Endodermal cell (in vitro differentiated cells): ENCODE measurements at regions not wholly inside any gene's neighbourhood (a gene's known extent, or its start where the extent isn't known, plus 50 kb on each side); places are given as distances from the start of the nearest gene placed in this dataset.

ENCODE experiments used
- DNase-seq: peaks from one replicate; pipeline ENCODE4 v3.0.0-alpha.2; 2017
- H3K27ac ChIP-seq: 2 replicates; pipeline ENCODE4 v1.5.1; 2013; ENCODE audit warnings: mild to moderate bottlenecking, low read depth, low read length, moderate library complexity
- H3K27me3 ChIP-seq: 2 replicates; pipeline ENCODE4 v1.6.1; 2013; ENCODE audit warnings: mild to moderate bottlenecking, low read length, moderate library complexity; ENCODE audit not compliant: insufficient read depth, control insufficient read depth, poor library complexity, severe bottlenecking
- H3K36me3 ChIP-seq: 2 replicates; pipeline ENCODE4 v1.7.0; 2013; ENCODE audit warnings: mild to moderate bottlenecking, low read length, moderate library complexity; ENCODE audit not compliant: control insufficient read depth, insufficient read depth
- H3K4me1 ChIP-seq: one replicate; pipeline ENCODE4 v1.7.0; 2013; ENCODE audit warnings: low read length; ENCODE audit not compliant: control insufficient read depth, insufficient read depth
- H3K4me3 ChIP-seq: 2 replicates; pipeline ENCODE4 v1.5.1; 2013; ENCODE audit warnings: mild to moderate bottlenecking, low read length, moderate library complexity
- H3K9ac ChIP-seq: 2 replicates; pipeline ENCODE4 v1.6.1; 2013; ENCODE audit warnings: mild to moderate bottlenecking, low read length, moderate library complexity; ENCODE audit not compliant: poor library complexity, severe bottlenecking; ENCODE audit errors: extremely low read depth
- H3K9me3 ChIP-seq: 2 replicates; pipeline ENCODE4 v1.6.1; 2013; ENCODE audit warnings: mild to moderate bottlenecking, low read length, moderate library complexity; ENCODE audit not compliant: control insufficient read depth
- H3K27ac Mint-ChIP-seq: 2 replicates; pipeline ENCODE4 v1.8.0; 2020; ENCODE audit warnings: mixed read lengths
- H3K27me3 Mint-ChIP-seq: 2 replicates; pipeline ENCODE4 v1.8.0; 2021; ENCODE audit warnings: mild to moderate bottlenecking, mixed read lengths; ENCODE audit not compliant: insufficient read depth
- H3K36me3 Mint-ChIP-seq: 2 replicates; pipeline ENCODE4 v1.8.0; 2020; ENCODE audit warnings: low read depth, mixed read lengths
- H3K4me1 Mint-ChIP-seq: 2 replicates; pipeline ENCODE4 v1.8.0; 2020; ENCODE audit warnings: mixed read lengths
- H3K4me3 Mint-ChIP-seq: 2 replicates; pipeline ENCODE4 v1.8.0; 2020; ENCODE audit warnings: mild to moderate bottlenecking, moderate library complexity, mixed read lengths
- H3K9me3 Mint-ChIP-seq: 2 replicates; pipeline ENCODE4 v1.8.0; 2020; ENCODE audit warnings: mild to moderate bottlenecking, mixed read lengths
- CTCF ChIP-seq: fragments of 200-600 bp; sonication (generic); conservative IDR thresholded peaks from 2 replicates; pipeline ENCODE4 v1.5.0; 2021; ENCODE audit warnings: antibody characterized with exemption, mild to moderate bottlenecking
- WGBS, 2 experiments: methylation state at CpG; one replicate each; pipeline versions ENCODE4 v1.1.5 to v1.1.7; 2013; ENCODE audit warnings: missing lambda C conversion rate in 2 of 2, mixed read lengths in 1 of 2; ENCODE audit not compliant: insufficient coverage in 1 of 2, insufficient read length in 1 of 2; 5-methylcytosine and 5-hydroxymethylcytosine counted together

- Histone ChIP-seq H3K4me3 (no peak overlapping the region), H3K4me1 (no peaks in the 10 kb centered on the region), H3K36me3 (no peaks in the 10 kb centered on the region), H3K27me3 (no peaks in the 10 kb centered on the region), H3K9me3 (no peaks in the 10 kb centered on the region), H3K27ac (no peak overlapping the region), H3K9ac (no peak overlapping the region)
- no peak for TF ChIP-seq CTCF
- no peak for DNase-seq
- Mint-ChIP-seq H3K4me3 (no peak overlapping the region), H3K9me3 (no peaks in the 10 kb centered on the region), H3K4me1 (peaks cover 11% of the 10 kb centered on the region), H3K27ac (no peak overlapping the region), H3K27me3 (no peaks in the 10 kb centered on the region), H3K36me3 (peaks cover 3% of the 10 kb centered on the region)
- 90 to 97% methylated on average over 2 to 3 of the region's 3 CpGs for WGBS, 2 experiments
Observed at GRCh38 chr20:40082436-40082835, 606.6 kb downstream of the MAFB start.

GRCh38 chr20:40081653-40082052 lies 607.4 kb downstream of the MAFB start:
- H3K27me3 Mint-ChIP-seq = no peaks in the 10 kb centered on the region
- peaks cover 15% of the 10 kb centered on the region for H3K4me1 Mint-ChIP-seq
- Histone ChIP-seq H3K36me3 (no peaks in the 10 kb centered on the region), H3K27ac (no peak overlapping the region), H3K9me3 (no peaks in the 10 kb centered on the region), H3K4me1 (no peaks in the 10 kb centered on the region), H3K27me3 (no peaks in the 10 kb centered on the region), H3K4me3 (no peak overlapping the region), H3K9ac (no peak overlapping the region)
- no peak for DNase-seq
- H3K27ac Mint-ChIP-seq = no peak overlapping the region
- TF ChIP-seq CTCF = no peak
- peaks cover 3% of the 10 kb centered on the region for H3K36me3 Mint-ChIP-seq
- H3K4me3 Mint-ChIP-seq = no peak overlapping the region
- no peaks in the 10 kb centered on the region for H3K9me3 Mint-ChIP-seq
- WGBS, 2 experiments = 83% methylated on average over 3 of the region's 3 CpGs; no CpG with 5 or more reads in 1 of the 2 experiments

GRCh38 chr20:40080041-40080652 lies 608.9 kb downstream of the MAFB start:
- H3K27ac ChIP-seq = no peak overlapping the region
- peaks cover 5% of the 10 kb centered on the region for H3K4me1 ChIP-seq
- Mint-ChIP-seq H3K4me3 (no peak overlapping the region), H3K36me3 (no peaks in the 10 kb centered on the region), H3K27me3 (no peaks in the 10 kb centered on the region), H3K4me1 (peaks cover 30% of the 10 kb centered on the region), H3K9me3 (no peaks in the 10 kb centered on the region), H3K27ac (no peak overlapping the region)
- WGBS, 2 experiments = 78 to 100% methylated on average over 1 to 4 of the region's 4 CpGs
- no peaks in the 10 kb centered on the region for H3K27me3 ChIP-seq
- peak; percentile 79 for DNase-seq
- no peaks in the 10 kb centered on the region for H3K36me3 ChIP-seq
- H3K4me3 ChIP-seq = no peak overlapping the region
- no peak for TF ChIP-seq CTCF
- no peaks in the 10 kb centered on the region for H3K9me3 ChIP-seq
- no peak overlapping the region for H3K9ac ChIP-seq
